GM03348 (cell line): ENCODE measurements at regions not wholly inside any gene's neighbourhood (a gene's known extent, or its start where the extent isn't known, plus 50 kb on each side); places are given as distances from the start of the nearest gene placed in this dataset.
"Not testable (repeated sequence)": the region's sequence is repeated elsewhere in the genome, so short reads cannot be mapped to it uniquely, and the experiment has no call there.

Experiments
- DNase-seq: peaks from one replicate; pipeline ENCODE4 v3.0.0; 2012; ENCODE audit warnings: low spot score

GRCh38 chr16:26985100-26986065 is 81.3 kb upstream of the C16orf82 start:
- DNase-seq, result no peak

- DNase-seq, result peak; percentile 79
These were observed 79.1 kb upstream of the C16orf82 start for GRCh38 chr16:26987597-26988010.

- DNase-seq, result no peak
These were observed 78.5 kb upstream of the C16orf82 start for GRCh38 chr16:26988186-26988585.

- DNase-seq, result not testable (repeated sequence)
These were observed 76.2 kb upstream of the C16orf82 start for GRCh38 chr16:26990384-26991120.

GRCh38 chr16:26992666-26993349 is 73.9 kb upstream of the C16orf82 start:
- no peak for DNase-seq

GRCh38 chr16:26993511-26993910 is 73.2 kb upstream of the C16orf82 start:
- no peak for DNase-seq

- DNase-seq, result peak; percentile 60
These were observed 72.8 kb upstream of the C16orf82 start for GRCh38 chr16:26993963-26994362.

- DNase-seq, result no peak
These were observed 71.2 kb upstream of the C16orf82 start for GRCh38 chr16:26995522-26995921.

GRCh38 chr16:27005386-27005785 is 61.3 kb upstream of the C16orf82 start:
- DNase-seq, result no peak
